ENCODE measurements at regions not wholly inside any gene's neighbourhood (a gene's known extent, or its start where the extent isn't known, plus 50 kb on each side); places are given as distances from the start of the nearest gene placed in this dataset.

- H3K36me3 ChIP-seq (ENCODE audit: control insufficient read depth in 2 of 2, insufficient read depth in 2 of 2, low read length in 2 of 2): no peaks in the 10 kb centered on the region
- H3K4me3 ChIP-seq (ENCODE audit: low read length in 2 of 2): no peak overlapping the region
- no peaks in the 10 kb centered on the region for H3K4me1 ChIP-seq (ENCODE audit: control insufficient read depth in 2 of 2, insufficient read depth in 2 of 2, low read length in 2 of 2)
- H3K27me3 ChIP-seq (ENCODE audit: control insufficient read depth in 2 of 2, insufficient read depth in 2 of 2, low read length in 2 of 2): no peaks in the 10 kb centered on the region
- H3K9ac ChIP-seq (ENCODE audit: low read depth in 1 of 2, low read length in 2 of 2): no peak overlapping the region
- H3K9me3 ChIP-seq (ENCODE audit: control insufficient read depth in 2 of 2, low read length in 2 of 2): no peaks in the 10 kb centered on the region
- H3K27ac ChIP-seq (ENCODE audit: low read depth in 2 of 2, low read length in 2 of 2): no peak overlapping the region
These were observed 1368.9 kb downstream of the OTOL1 start for GRCh38 chr3:162865466-162865865.

GRCh38 chr3:162879021-162879562 lies 1382.5 kb downstream of the OTOL1 start:
- Histone ChIP-seq H3K36me3 (ENCODE audit: control insufficient read depth in 2 of 2, insufficient read depth in 2 of 2, low read length in 2 of 2) (no peaks in the 10 kb centered on the region), H3K27me3 (ENCODE audit: control insufficient read depth in 2 of 2, insufficient read depth in 2 of 2, low read length in 2 of 2) (no peaks in the 10 kb centered on the region), H3K4me3 (ENCODE audit: low read length in 2 of 2) (no peak overlapping the region), H3K9ac (ENCODE audit: low read depth in 1 of 2, low read length in 2 of 2) (no peak overlapping the region), H3K27ac (ENCODE audit: low read depth in 2 of 2, low read length in 2 of 2) (no peak overlapping the region), H3K9me3 (ENCODE audit: control insufficient read depth in 2 of 2, low read length in 2 of 2) (no peaks in the 10 kb centered on the region), H3K4me1 (ENCODE audit: control insufficient read depth in 2 of 2, insufficient read depth in 2 of 2, low read length in 2 of 2) (no peaks in the 10 kb centered on the region)

GRCh38 chr3:162884373-162884772 lies 1387.8 kb downstream of the OTOL1 start:
- no peak overlapping the region for H3K27ac ChIP-seq (ENCODE audit: low read depth in 2 of 2, low read length in 2 of 2)
- H3K4me1 ChIP-seq (ENCODE audit: control insufficient read depth in 2 of 2, insufficient read depth in 2 of 2, low read length in 2 of 2): no peaks in the 10 kb centered on the region
- H3K36me3 ChIP-seq (ENCODE audit: control insufficient read depth in 2 of 2, insufficient read depth in 2 of 2, low read length in 2 of 2): no peaks in the 10 kb centered on the region
- H3K27me3 ChIP-seq (ENCODE audit: control insufficient read depth in 2 of 2, insufficient read depth in 2 of 2, low read length in 2 of 2): no peaks in the 10 kb centered on the region
- no peak overlapping the region for H3K9ac ChIP-seq (ENCODE audit: low read depth in 1 of 2, low read length in 2 of 2)
- H3K4me3 ChIP-seq (ENCODE audit: low read length in 2 of 2): no peak overlapping the region
- no peaks in the 10 kb centered on the region for H3K9me3 ChIP-seq (ENCODE audit: control insufficient read depth in 2 of 2, low read length in 2 of 2)

GRCh38 chr3:162892921-162893793 lies 1396.5 kb downstream of the OTOL1 start:
- no peaks in the 10 kb centered on the region for H3K27me3 ChIP-seq (ENCODE audit: control insufficient read depth in 2 of 2, insufficient read depth in 2 of 2, low read length in 2 of 2)
- H3K36me3 ChIP-seq (ENCODE audit: control insufficient read depth in 2 of 2, insufficient read depth in 2 of 2, low read length in 2 of 2): no peaks in the 10 kb centered on the region
- H3K9ac ChIP-seq (ENCODE audit: low read depth in 1 of 2, low read length in 2 of 2): no peak overlapping the region
- no peak overlapping the region for H3K4me3 ChIP-seq (ENCODE audit: low read length in 2 of 2)
- H3K27ac ChIP-seq (ENCODE audit: low read depth in 2 of 2, low read length in 2 of 2): no peak overlapping the region
- no peaks in the 10 kb centered on the region for H3K4me1 ChIP-seq (ENCODE audit: control insufficient read depth in 2 of 2, insufficient read depth in 2 of 2, low read length in 2 of 2)
- H3K9me3 ChIP-seq (ENCODE audit: control insufficient read depth in 2 of 2, low read length in 2 of 2): no peaks in the 10 kb centered on the region

GRCh38 chr3:162897291-162897690 lies 1400.7 kb downstream of the OTOL1 start:
- H3K4me1 ChIP-seq (ENCODE audit: control insufficient read depth in 2 of 2, insufficient read depth in 2 of 2, low read length in 2 of 2): no peaks in the 10 kb centered on the region
- H3K27me3 ChIP-seq (ENCODE audit: control insufficient read depth in 2 of 2, insufficient read depth in 2 of 2, low read length in 2 of 2): no peaks in the 10 kb centered on the region
- no peak overlapping the region for H3K4me3 ChIP-seq (ENCODE audit: low read length in 2 of 2)
- no peaks in the 10 kb centered on the region for H3K9me3 ChIP-seq (ENCODE audit: control insufficient read depth in 2 of 2, low read length in 2 of 2)
- no peak overlapping the region for H3K9ac ChIP-seq (ENCODE audit: low read depth in 1 of 2, low read length in 2 of 2)
- H3K36me3 ChIP-seq (ENCODE audit: control insufficient read depth in 2 of 2, insufficient read depth in 2 of 2, low read length in 2 of 2): no peaks in the 10 kb centered on the region
- no peak overlapping the region for H3K27ac ChIP-seq (ENCODE audit: low read depth in 2 of 2, low read length in 2 of 2)

GRCh38 chr3:162932503-162932902 lies 1435.9 kb downstream of the OTOL1 start:
- Histone ChIP-seq H3K27me3 (ENCODE audit: control insufficient read depth in 2 of 2, insufficient read depth in 2 of 2, low read length in 2 of 2) (no peaks in the 10 kb centered on the region), H3K36me3 (ENCODE audit: control insufficient read depth in 2 of 2, insufficient read depth in 2 of 2, low read length in 2 of 2) (no peaks in the 10 kb centered on the region), H3K9me3 (ENCODE audit: control insufficient read depth in 2 of 2, low read length in 2 of 2) (no peaks in the 10 kb centered on the region), H3K9ac (ENCODE audit: low read depth in 1 of 2, low read length in 2 of 2) (no peak overlapping the region), H3K27ac (ENCODE audit: low read depth in 2 of 2, low read length in 2 of 2) (no peak overlapping the region), H3K4me1 (ENCODE audit: control insufficient read depth in 2 of 2, insufficient read depth in 2 of 2, low read length in 2 of 2) (no peaks in the 10 kb centered on the region), H3K4me3 (ENCODE audit: low read length in 2 of 2) (no peak overlapping the region)

GRCh38 chr3:162933656-162934055 lies 1437.0 kb downstream of the OTOL1 start:
- Histone ChIP-seq H3K27me3 (ENCODE audit: control insufficient read depth in 2 of 2, insufficient read depth in 2 of 2, low read length in 2 of 2) (no peaks in the 10 kb centered on the region), H3K4me1 (ENCODE audit: control insufficient read depth in 2 of 2, insufficient read depth in 2 of 2, low read length in 2 of 2) (no peaks in the 10 kb centered on the region), H3K9me3 (ENCODE audit: control insufficient read depth in 2 of 2, low read length in 2 of 2) (no peaks in the 10 kb centered on the region), H3K27ac (ENCODE audit: low read depth in 2 of 2, low read length in 2 of 2) (no peak overlapping the region), H3K36me3 (ENCODE audit: control insufficient read depth in 2 of 2, insufficient read depth in 2 of 2, low read length in 2 of 2) (no peaks in the 10 kb centered on the region), H3K9ac (ENCODE audit: low read depth in 1 of 2, low read length in 2 of 2) (no peak overlapping the region), H3K4me3 (ENCODE audit: low read length in 2 of 2) (no peak overlapping the region)

GRCh38 chr3:162936706-162937105 lies 1440.1 kb downstream of the OTOL1 start:
- Histone ChIP-seq H3K27me3 (ENCODE audit: control insufficient read depth in 2 of 2, insufficient read depth in 2 of 2, low read length in 2 of 2) (no peaks in the 10 kb centered on the region), H3K36me3 (ENCODE audit: control insufficient read depth in 2 of 2, insufficient read depth in 2 of 2, low read length in 2 of 2) (no peaks in the 10 kb centered on the region), H3K4me3 (ENCODE audit: low read length in 2 of 2) (no peak overlapping the region), H3K9ac (ENCODE audit: low read depth in 1 of 2, low read length in 2 of 2) (no peak overlapping the region), H3K9me3 (ENCODE audit: control insufficient read depth in 2 of 2, low read length in 2 of 2) (no peaks in the 10 kb centered on the region), H3K27ac (ENCODE audit: low read depth in 2 of 2, low read length in 2 of 2) (no peak overlapping the region), H3K4me1 (ENCODE audit: control insufficient read depth in 2 of 2, insufficient read depth in 2 of 2, low read length in 2 of 2) (no peaks in the 10 kb centered on the region)

- no peaks in the 10 kb centered on the region for H3K36me3 ChIP-seq (ENCODE audit: control insufficient read depth in 2 of 2, insufficient read depth in 2 of 2, low read length in 2 of 2)
- H3K4me1 ChIP-seq (ENCODE audit: control insufficient read depth in 2 of 2, insufficient read depth in 2 of 2, low read length in 2 of 2): no peaks in the 10 kb centered on the region
- H3K9ac ChIP-seq (ENCODE audit: low read depth in 1 of 2, low read length in 2 of 2): no peak overlapping the region
- no peak overlapping the region for H3K27ac ChIP-seq (ENCODE audit: low read depth in 2 of 2, low read length in 2 of 2)
- no peaks in the 10 kb centered on the region for H3K9me3 ChIP-seq (ENCODE audit: control insufficient read depth in 2 of 2, low read length in 2 of 2)
- H3K27me3 ChIP-seq (ENCODE audit: control insufficient read depth in 2 of 2, insufficient read depth in 2 of 2, low read length in 2 of 2): no peaks in the 10 kb centered on the region
- no peak overlapping the region for H3K4me3 ChIP-seq (ENCODE audit: low read length in 2 of 2)
These were observed 1441.5 kb downstream of the OTOL1 start for GRCh38 chr3:162938083-162938482.

GRCh38 chr3:162945626-162946025 lies 1449.0 kb downstream of the OTOL1 start:
- Histone ChIP-seq H3K9me3 (ENCODE audit: control insufficient read depth in 2 of 2, low read length in 2 of 2) (peaks cover 4% of the 10 kb centered on the region in 2 donors), H3K27ac (ENCODE audit: low read depth in 2 of 2, low read length in 2 of 2) (no peak overlapping the region), H3K9ac (ENCODE audit: low read depth in 1 of 2, low read length in 2 of 2) (no peak overlapping the region), H3K27me3 (ENCODE audit: control insufficient read depth in 2 of 2, insufficient read depth in 2 of 2, low read length in 2 of 2) (no peaks in the 10 kb centered on the region), H3K4me1 (ENCODE audit: control insufficient read depth in 2 of 2, insufficient read depth in 2 of 2, low read length in 2 of 2) (no peaks in the 10 kb centered on the region), H3K4me3 (ENCODE audit: low read length in 2 of 2) (no peak overlapping the region), H3K36me3 (ENCODE audit: control insufficient read depth in 2 of 2, insufficient read depth in 2 of 2, low read length in 2 of 2) (no peaks in the 10 kb centered on the region)
